ENCODE measurements at regions not wholly inside any gene's neighbourhood (a gene's known extent, or its start where the extent isn't known, plus 50 kb on each side); places are given as distances from the start of the nearest gene placed in this dataset.

DNA sequence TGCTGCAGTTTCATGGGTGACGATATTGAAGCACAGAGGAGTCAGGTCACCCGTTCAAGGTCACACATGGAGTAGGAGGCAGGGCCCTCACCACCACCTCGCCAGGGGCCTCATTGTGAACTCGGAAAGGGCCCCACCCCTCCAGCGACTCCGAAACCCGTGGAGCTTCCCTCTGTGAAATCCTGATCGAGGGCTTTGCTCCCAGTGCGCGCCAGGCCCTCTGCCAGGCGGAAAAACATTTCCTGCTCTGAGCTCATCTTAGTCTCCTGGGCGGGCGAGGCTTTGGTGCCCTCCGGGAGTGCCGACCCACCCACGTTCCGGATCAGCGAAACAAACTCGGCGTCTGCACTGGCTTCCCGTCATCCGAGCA, 75.0 kb upstream of the FCN1 start:
- no peaks in the 10 kb centered on the region for H3K9me3 ChIP-seq

More for the DNA sequence above, 75.0 kb upstream of the FCN1 start:
- Histone ChIP-seq H3K36me3 (replicated peaks in 1 of 2; ENCODE audit: control insufficient read depth in 1 of 2, insufficient read depth in 2 of 2, low read length in 1 of 2) (no peaks in the 10 kb centered on the region), H3K4me3 (ENCODE audit: low read depth in 2 of 2, low read length in 1 of 2) (no peak overlapping the region), H3K27ac (ENCODE audit: low read depth in 2 of 2, low read length in 1 of 2) (no peak overlapping the region), H3K27me3 (ENCODE audit: insufficient read depth) (no peaks in the 10 kb centered on the region), H3K9ac (no peak overlapping the region), H2AFZ (ENCODE audit: low read depth) (no peak overlapping the region), H3K4me1 (ENCODE audit: control insufficient read depth in 1 of 2, insufficient read depth in 2 of 2, low read depth in 1 of 2, low read length in 1 of 2) (no peaks in the 10 kb centered on the region; a peak in 1 of 4 replicates), H3F3A (replicated peaks; ENCODE audit: insufficient read depth) (no peaks in the 10 kb centered on the region), H3K9me2 (no peaks in the 10 kb centered on the region), H3K79me2 (ENCODE audit: insufficient read depth) (no peaks in the 10 kb centered on the region), H4K20me1 (ENCODE audit: insufficient read depth) (no peaks in the 10 kb centered on the region), H3K4me2 (no peak overlapping the region)
- ChIA-PET CTCF (no interaction called here), POLR2A (no interaction called here)
- DNase-seq, result no peak
- TF ChIP-seq GABPA (IDR thresholded peaks at IDR 0.05; ENCODE audit: low read depth) (no peak), CHD2 (IDR thresholded peaks at IDR 0.05; ENCODE audit: low read length, partially characterized antibody) (no peak), RAD21 (IDR thresholded peaks at IDR 0.05; ENCODE audit: low read length) (no peak), TCF12 (IDR thresholded peaks at IDR 0.05) (no peak), NRF1 (IDR thresholded peaks at IDR 0.05; ENCODE audit: low read depth, low read length) (no peak), GATA2 (CRISPR knock-in tag; IDR thresholded peaks at IDR 0.05) (no peak), SIN3A (IDR thresholded peaks at IDR 0.05; ENCODE audit: borderline replicate concordance, low read depth, low read length) (no peak), MEF2A (IDR thresholded peaks at IDR 0.05; ENCODE audit: borderline replicate concordance, low read depth) (no peak), RXRA (IDR thresholded peaks at IDR 0.05; ENCODE audit: borderline replicate concordance, low read depth) (no peak), EP300 (IDR thresholded peaks at IDR 0.05; ENCODE audit: borderline replicate concordance in 1 of 2, low read depth in 1 of 2, low read length in 1 of 2) (no peak), TEAD4 (IDR thresholded peaks at IDR 0.05; ENCODE audit: borderline replicate concordance, insufficient read depth) (no peak), RFX5 (IDR thresholded peaks at IDR 0.05; ENCODE audit: low read length) (no peak)
- TF ChIP-seq, protein P1, sequence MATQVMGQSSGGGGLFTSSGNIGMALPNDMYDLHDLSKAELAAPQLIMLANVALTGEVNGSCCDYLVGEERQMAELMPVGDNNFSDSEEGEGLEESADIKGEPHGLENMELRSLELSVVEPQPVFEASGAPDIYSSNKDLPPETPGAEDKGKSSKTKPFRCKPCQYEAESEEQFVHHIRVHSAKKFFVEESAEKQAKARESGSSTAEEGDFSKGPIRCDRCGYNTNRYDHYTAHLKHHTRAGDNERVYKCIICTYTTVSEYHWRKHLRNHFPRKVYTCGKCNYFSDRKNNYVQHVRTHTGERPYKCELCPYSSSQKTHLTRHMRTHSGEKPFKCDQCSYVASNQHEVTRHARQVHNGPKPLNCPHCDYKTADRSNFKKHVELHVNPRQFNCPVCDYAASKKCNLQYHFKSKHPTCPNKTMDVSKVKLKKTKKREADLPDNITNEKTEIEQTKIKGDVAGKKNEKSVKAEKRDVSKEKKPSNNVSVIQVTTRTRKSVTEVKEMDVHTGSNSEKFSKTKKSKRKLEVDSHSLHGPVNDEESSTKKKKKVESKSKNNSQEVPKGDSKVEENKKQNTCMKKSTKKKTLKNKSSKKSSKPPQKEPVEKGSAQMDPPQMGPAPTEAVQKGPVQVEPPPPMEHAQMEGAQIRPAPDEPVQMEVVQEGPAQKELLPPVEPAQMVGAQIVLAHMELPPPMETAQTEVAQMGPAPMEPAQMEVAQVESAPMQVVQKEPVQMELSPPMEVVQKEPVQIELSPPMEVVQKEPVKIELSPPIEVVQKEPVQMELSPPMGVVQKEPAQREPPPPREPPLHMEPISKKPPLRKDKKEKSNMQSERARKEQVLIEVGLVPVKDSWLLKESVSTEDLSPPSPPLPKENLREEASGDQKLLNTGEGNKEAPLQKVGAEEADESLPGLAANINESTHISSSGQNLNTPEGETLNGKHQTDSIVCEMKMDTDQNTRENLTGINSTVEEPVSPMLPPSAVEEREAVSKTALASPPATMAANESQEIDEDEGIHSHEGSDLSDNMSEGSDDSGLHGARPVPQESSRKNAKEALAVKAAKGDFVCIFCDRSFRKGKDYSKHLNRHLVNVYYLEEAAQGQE (IDR thresholded peaks at IDR 0.05; ENCODE audit: low read depth, low read length), result no peak
- TF ChIP-seq, protein P2, sequence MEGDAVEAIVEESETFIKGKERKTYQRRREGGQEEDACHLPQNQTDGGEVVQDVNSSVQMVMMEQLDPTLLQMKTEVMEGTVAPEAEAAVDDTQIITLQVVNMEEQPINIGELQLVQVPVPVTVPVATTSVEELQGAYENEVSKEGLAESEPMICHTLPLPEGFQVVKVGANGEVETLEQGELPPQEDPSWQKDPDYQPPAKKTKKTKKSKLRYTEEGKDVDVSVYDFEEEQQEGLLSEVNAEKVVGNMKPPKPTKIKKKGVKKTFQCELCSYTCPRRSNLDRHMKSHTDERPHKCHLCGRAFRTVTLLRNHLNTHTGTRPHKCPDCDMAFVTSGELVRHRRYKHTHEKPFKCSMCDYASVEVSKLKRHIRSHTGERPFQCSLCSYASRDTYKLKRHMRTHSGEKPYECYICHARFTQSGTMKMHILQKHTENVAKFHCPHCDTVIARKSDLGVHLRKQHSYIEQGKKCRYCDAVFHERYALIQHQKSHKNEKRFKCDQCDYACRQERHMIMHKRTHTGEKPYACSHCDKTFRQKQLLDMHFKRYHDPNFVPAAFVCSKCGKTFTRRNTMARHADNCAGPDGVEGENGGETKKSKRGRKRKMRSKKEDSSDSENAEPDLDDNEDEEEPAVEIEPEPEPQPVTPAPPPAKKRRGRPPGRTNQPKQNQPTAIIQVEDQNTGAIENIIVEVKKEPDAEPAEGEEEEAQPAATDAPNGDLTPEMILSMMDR (IDR thresholded peaks at IDR 0.05), result no peak
- TF ChIP-seq, protein P3, sequence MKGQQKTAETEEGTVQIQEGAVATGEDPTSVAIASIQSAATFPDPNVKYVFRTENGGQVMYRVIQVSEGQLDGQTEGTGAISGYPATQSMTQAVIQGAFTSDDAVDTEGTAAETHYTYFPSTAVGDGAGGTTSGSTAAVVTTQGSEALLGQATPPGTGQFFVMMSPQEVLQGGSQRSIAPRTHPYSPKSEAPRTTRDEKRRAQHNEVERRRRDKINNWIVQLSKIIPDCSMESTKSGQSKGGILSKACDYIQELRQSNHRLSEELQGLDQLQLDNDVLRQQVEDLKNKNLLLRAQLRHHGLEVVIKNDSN (IDR thresholded peaks at IDR 0.05; ENCODE audit: borderline replicate concordance, low read depth), result no peak
- TF ChIP-seq, protein P4, sequence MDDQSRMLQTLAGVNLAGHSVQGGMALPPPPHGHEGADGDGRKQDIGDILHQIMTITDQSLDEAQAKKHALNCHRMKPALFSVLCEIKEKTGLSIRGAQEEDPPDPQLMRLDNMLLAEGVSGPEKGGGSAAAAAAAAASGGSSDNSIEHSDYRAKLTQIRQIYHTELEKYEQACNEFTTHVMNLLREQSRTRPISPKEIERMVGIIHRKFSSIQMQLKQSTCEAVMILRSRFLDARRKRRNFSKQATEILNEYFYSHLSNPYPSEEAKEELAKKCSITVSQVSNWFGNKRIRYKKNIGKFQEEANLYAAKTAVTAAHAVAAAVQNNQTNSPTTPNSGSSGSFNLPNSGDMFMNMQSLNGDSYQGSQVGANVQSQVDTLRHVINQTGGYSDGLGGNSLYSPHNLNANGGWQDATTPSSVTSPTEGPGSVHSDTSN (IDR thresholded peaks at IDR 0.05), result no peak
- 80% methylated on average over 17 of the region's 22 CpGs for WGBS (ENCODE audit: low lambda C conversion rate)
